ENCODE measurements at regions not wholly inside any gene's neighbourhood (a gene's known extent, or its start where the extent isn't known, plus 50 kb on each side); places are given as distances from the start of the nearest gene placed in this dataset.

- TF ChIP-seq, protein P1, sequence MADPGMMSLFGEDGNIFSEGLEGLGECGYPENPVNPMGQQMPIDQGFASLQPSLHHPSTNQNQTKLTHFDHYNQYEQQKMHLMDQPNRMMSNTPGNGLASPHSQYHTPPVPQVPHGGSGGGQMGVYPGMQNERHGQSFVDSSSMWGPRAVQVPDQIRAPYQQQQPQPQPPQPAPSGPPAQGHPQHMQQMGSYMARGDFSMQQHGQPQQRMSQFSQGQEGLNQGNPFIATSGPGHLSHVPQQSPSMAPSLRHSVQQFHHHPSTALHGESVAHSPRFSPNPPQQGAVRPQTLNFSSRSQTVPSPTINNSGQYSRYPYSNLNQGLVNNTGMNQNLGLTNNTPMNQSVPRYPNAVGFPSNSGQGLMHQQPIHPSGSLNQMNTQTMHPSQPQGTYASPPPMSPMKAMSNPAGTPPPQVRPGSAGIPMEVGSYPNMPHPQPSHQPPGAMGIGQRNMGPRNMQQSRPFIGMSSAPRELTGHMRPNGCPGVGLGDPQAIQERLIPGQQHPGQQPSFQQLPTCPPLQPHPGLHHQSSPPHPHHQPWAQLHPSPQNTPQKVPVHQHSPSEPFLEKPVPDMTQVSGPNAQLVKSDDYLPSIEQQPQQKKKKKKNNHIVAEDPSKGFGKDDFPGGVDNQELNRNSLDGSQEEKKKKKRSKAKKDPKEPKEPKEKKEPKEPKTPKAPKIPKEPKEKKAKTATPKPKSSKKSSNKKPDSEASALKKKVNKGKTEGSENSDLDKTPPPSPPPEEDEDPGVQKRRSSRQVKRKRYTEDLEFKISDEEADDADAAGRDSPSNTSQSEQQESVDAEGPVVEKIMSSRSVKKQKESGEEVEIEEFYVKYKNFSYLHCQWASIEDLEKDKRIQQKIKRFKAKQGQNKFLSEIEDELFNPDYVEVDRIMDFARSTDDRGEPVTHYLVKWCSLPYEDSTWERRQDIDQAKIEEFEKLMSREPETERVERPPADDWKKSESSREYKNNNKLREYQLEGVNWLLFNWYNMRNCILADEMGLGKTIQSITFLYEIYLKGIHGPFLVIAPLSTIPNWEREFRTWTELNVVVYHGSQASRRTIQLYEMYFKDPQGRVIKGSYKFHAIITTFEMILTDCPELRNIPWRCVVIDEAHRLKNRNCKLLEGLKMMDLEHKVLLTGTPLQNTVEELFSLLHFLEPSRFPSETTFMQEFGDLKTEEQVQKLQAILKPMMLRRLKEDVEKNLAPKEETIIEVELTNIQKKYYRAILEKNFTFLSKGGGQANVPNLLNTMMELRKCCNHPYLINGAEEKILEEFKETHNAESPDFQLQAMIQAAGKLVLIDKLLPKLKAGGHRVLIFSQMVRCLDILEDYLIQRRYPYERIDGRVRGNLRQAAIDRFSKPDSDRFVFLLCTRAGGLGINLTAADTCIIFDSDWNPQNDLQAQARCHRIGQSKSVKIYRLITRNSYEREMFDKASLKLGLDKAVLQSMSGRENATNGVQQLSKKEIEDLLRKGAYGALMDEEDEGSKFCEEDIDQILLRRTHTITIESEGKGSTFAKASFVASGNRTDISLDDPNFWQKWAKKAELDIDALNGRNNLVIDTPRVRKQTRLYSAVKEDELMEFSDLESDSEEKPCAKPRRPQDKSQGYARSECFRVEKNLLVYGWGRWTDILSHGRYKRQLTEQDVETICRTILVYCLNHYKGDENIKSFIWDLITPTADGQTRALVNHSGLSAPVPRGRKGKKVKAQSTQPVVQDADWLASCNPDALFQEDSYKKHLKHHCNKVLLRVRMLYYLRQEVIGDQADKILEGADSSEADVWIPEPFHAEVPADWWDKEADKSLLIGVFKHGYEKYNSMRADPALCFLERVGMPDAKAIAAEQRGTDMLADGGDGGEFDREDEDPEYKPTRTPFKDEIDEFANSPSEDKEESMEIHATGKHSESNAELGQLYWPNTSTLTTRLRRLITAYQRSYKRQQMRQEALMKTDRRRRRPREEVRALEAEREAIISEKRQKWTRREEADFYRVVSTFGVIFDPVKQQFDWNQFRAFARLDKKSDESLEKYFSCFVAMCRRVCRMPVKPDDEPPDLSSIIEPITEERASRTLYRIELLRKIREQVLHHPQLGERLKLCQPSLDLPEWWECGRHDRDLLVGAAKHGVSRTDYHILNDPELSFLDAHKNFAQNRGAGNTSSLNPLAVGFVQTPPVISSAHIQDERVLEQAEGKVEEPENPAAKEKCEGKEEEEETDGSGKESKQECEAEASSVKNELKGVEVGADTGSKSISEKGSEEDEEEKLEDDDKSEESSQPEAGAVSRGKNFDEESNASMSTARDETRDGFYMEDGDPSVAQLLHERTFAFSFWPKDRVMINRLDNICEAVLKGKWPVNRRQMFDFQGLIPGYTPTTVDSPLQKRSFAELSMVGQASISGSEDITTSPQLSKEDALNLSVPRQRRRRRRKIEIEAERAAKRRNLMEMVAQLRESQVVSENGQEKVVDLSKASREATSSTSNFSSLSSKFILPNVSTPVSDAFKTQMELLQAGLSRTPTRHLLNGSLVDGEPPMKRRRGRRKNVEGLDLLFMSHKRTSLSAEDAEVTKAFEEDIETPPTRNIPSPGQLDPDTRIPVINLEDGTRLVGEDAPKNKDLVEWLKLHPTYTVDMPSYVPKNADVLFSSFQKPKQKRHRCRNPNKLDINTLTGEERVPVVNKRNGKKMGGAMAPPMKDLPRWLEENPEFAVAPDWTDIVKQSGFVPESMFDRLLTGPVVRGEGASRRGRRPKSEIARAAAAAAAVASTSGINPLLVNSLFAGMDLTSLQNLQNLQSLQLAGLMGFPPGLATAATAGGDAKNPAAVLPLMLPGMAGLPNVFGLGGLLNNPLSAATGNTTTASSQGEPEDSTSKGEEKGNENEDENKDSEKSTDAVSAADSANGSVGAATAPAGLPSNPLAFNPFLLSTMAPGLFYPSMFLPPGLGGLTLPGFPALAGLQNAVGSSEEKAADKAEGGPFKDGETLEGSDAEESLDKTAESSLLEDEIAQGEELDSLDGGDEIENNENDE (IDR thresholded peaks at IDR 0.05; ENCODE audit: insufficient replicate concordance, low read length) = no peak
These were observed 294.3 kb upstream of the IRX1 start (continued) for GRCh38 chr5:3301306-3301705.
